Ishikawa (cell line): ENCODE measurements at regions not wholly inside any gene's neighbourhood (a gene's known extent, or its start where the extent isn't known, plus 50 kb on each side); places are given as distances from the start of the nearest gene placed in this dataset.

Source experiments
- CEBPB ChIP-seq: IDR thresholded peaks from 2 replicates; pipeline ENCODE4 v1.6.1; 2012
- CREB1 ChIP-seq: IDR thresholded peaks from 2 replicates; pipeline ENCODE4 v1.6.1; 2012; ENCODE audit warnings: low read depth
- EGR1 ChIP-seq: IDR thresholded peaks from 2 replicates; pipeline ENCODE4 v1.6.1; 2012
- EP300 ChIP-seq: IDR thresholded peaks from 2 replicates; pipeline ENCODE4 v1.6.1; 2012; ENCODE audit warnings: borderline replicate concordance
- FOXM1 ChIP-seq: IDR thresholded peaks from 2 replicates; pipeline ENCODE4 v1.6.1; 2012; ENCODE audit warnings: low read depth, borderline replicate concordance
- MAX ChIP-seq: IDR thresholded peaks from 2 replicates; pipeline ENCODE4 v1.6.1; 2012
- NFIC ChIP-seq: IDR thresholded peaks from 2 replicates; pipeline ENCODE4 v1.6.1; 2012
- RAD21 ChIP-seq: IDR thresholded peaks from 2 replicates; pipeline ENCODE4 v1.6.1; 2012; ENCODE audit warnings: low read depth
- REST ChIP-seq: IDR thresholded peaks from 2 replicates; pipeline ENCODE4 v1.6.1; 2012; ENCODE audit warnings: low read depth, mild to moderate bottlenecking
- TAF1 ChIP-seq: IDR thresholded peaks from 2 replicates; pipeline ENCODE4 v1.6.1; 2012; ENCODE audit warnings: low read depth, mild to moderate bottlenecking
- TCF12 ChIP-seq: IDR thresholded peaks from 2 replicates; pipeline ENCODE4 v1.6.1; 2012; ENCODE audit warnings: low read depth
- TEAD4 ChIP-seq: IDR thresholded peaks from 2 replicates; pipeline ENCODE4 v1.6.1; 2012
- USF1 ChIP-seq: IDR thresholded peaks from 2 replicates; pipeline ENCODE4 v1.6.1; 2012
- YY1 ChIP-seq: IDR thresholded peaks from 2 replicates; pipeline ENCODE4 v1.6.1; 2012; ENCODE audit warnings: low read depth
- ZBTB7A ChIP-seq: IDR thresholded peaks from 2 replicates; pipeline ENCODE4 v1.6.1; 2012; ENCODE audit warnings: low read depth

GRCh38 chr18:1466035-1466434 lies 561.4 kb downstream of the ADCYAP1 start:
- TF ChIP-seq EP300 (no peak), MAX (no peak), FOXM1 (no peak), ZBTB7A (no peak), RAD21 (no peak), USF1 (no peak), REST (no peak), CEBPB (no peak), CREB1 (no peak), YY1 (no peak), NFIC (no peak), EGR1 (no peak), TEAD4 (no peak), TCF12 (no peak), TAF1 (no peak)

- TF ChIP-seq REST = no peak
- no peak for TF ChIP-seq MAX
- TF ChIP-seq ZBTB7A = no peak
Measured at GRCh38 chr18:1467461-1467964, 562.8 kb downstream of the ADCYAP1 start.

GRCh38 chr18:1468550-1468949 lies 563.9 kb downstream of the ADCYAP1 start:
- TF ChIP-seq MAX (no peak), EGR1 (no peak), FOXM1 (no peak), REST (no peak), EP300 (no peak), ZBTB7A (no peak), RAD21 (no peak), CREB1 (no peak), YY1 (no peak), NFIC (no peak)

- TF ChIP-seq TAF1 (no peak), TCF12 (no peak), USF1 (no peak), RAD21 (no peak), EP300 (no peak), YY1 (no peak), CEBPB (no peak), MAX (no peak), EGR1 (no peak), TEAD4 (no peak), FOXM1 (no peak), NFIC (no peak), ZBTB7A (no peak), CREB1 (no peak)
Measured at GRCh38 chr18:1475867-1476266, 571.2 kb downstream of the ADCYAP1 start.

GRCh38 chr18:1480309-1480708 lies 575.6 kb downstream of the ADCYAP1 start:
- TF ChIP-seq TAF1 (no peak), CEBPB (no peak), USF1 (no peak), RAD21 (no peak), MAX (no peak), EGR1 (no peak), TEAD4 (no peak), NFIC (no peak), REST (no peak), ZBTB7A (no peak), EP300 (no peak), YY1 (no peak), CREB1 (no peak)
